OCI-LY3 (cell line): ENCODE measurements at regions not wholly inside any gene's neighbourhood (a gene's known extent, or its start where the extent isn't known, plus 50 kb on each side); places are given as distances from the start of the nearest gene placed in this dataset.

Source experiments
- H2AFZ ChIP-seq: fragments of 200-600, 300-600 bp; shearing (Covaris generic); 2 replicates; pipeline ENCODE4 v1.6.0; 2014; ENCODE audit warnings: antibody characterized with exemption, low read depth, low read length
- H3K27ac ChIP-seq: fragments of 200-600, 300-600 bp; sonication (generic); 2 replicates; pipeline ENCODE4 v1.5.1; 2014; ENCODE audit warnings: mild to moderate bottlenecking, low read length, moderate library complexity, mixed read lengths
- H3K27me3 ChIP-seq: fragments of 200-600, 300-600 bp; sonication (generic); 2 replicates; pipeline ENCODE4 v1.6.1; 2014; ENCODE audit warnings: low read depth, low read length, mixed read lengths
- H3K36me3 ChIP-seq: fragments of 200-600, 300-600 bp; sonication (generic); replicated peaks from 2 replicates; pipeline ENCODE3; 2014; ENCODE audit warnings: low read depth, low read length, mixed read lengths
- H3K4me1 ChIP-seq: fragments of 300-600, 200-600 bp; sonication (generic); 2 replicates; pipeline ENCODE4 v1.6.1; 2014; ENCODE audit warnings: low read length, mixed read lengths
- H3K4me2 ChIP-seq: fragments of 200-600, 300-600 bp; sonication (generic); 2 replicates; pipeline ENCODE4 v1.6.1; 2014; ENCODE audit warnings: low read length, mixed read lengths
- H3K4me3 ChIP-seq: fragments of 300-600, 200-600 bp; sonication (generic); 2 replicates; pipeline ENCODE4 v1.5.1; 2014; ENCODE audit warnings: antibody characterized with exemption, mild to moderate bottlenecking, low read length, moderate library complexity
- H3K79me2 ChIP-seq: fragments of 300-600, 200-600 bp; shearing (Covaris generic); 2 replicates; pipeline ENCODE4 v1.6.1; 2014; ENCODE audit warnings: mild to moderate bottlenecking, low read length, mixed read lengths
- H3K9ac ChIP-seq: fragments of 300-600, 200-600 bp; shearing (Covaris generic); 2 replicates; pipeline ENCODE4 v1.6.0; 2014; ENCODE audit warnings: mild to moderate bottlenecking, low read length, moderate library complexity
- H3K9me3 ChIP-seq: fragments of 200-600, 300-600 bp; shearing (Covaris generic); 2 replicates; pipeline ENCODE4 v1.6.1; 2014; ENCODE audit warnings: low read length, mixed read lengths; ENCODE audit not compliant: insufficient read depth
- H4K20me1 ChIP-seq: fragments of 200-600, 300-600 bp; sonication (generic); 2 replicates; pipeline ENCODE4 v1.6.1; 2016; ENCODE audit warnings: low read length, mixed read lengths; ENCODE audit not compliant: insufficient read depth
- CTCF ChIP-seq: fragments of 200-600, 300-600 bp; sonication (generic); IDR thresholded peaks from 2 replicates; pipeline ENCODE4 v1.5.1; 2014; ENCODE audit warnings: antibody characterized with exemption, low read length, low read depth
- EZH2phosphoT487 ChIP-seq: fragments of 200-600 bp; shearing (Covaris generic); IDR thresholded peaks from 2 replicates; pipeline ENCODE4 v1.6.1; 2018; ENCODE audit warnings: antibody characterized with exemption, mixed run types, low read depth

GRCh38 chr6:2434116-2434515, 188.7 kb upstream of the GMDS start:
- no peaks in the 10 kb centered on the region for H3K79me2 ChIP-seq
- no peak overlapping the region for H3K9ac ChIP-seq
- no peaks in the 10 kb centered on the region for H3K27me3 ChIP-seq
- no peak overlapping the region for H3K4me2 ChIP-seq
- TF ChIP-seq EZH2phosphoT487 (no peak), CTCF (no peak)
- no peaks in the 10 kb centered on the region for H3K9me3 ChIP-seq
- no peak overlapping the region for H3K4me3 ChIP-seq
- no peaks in the 10 kb centered on the region for H4K20me1 ChIP-seq
- no peak overlapping the region for H2AFZ ChIP-seq
- H3K36me3 ChIP-seq, result no peaks in the 10 kb centered on the region
- no peak overlapping the region for H3K27ac ChIP-seq
- no peaks in the 10 kb centered on the region for H3K4me1 ChIP-seq

- Histone ChIP-seq H2AFZ (no peak overlapping the region), H3K9me3 (no peaks in the 10 kb centered on the region), H3K4me1 (no peaks in the 10 kb centered on the region), H3K4me3 (no peak overlapping the region), H3K4me2 (no peak overlapping the region), H3K79me2 (no peaks in the 10 kb centered on the region), H3K36me3 (no peaks in the 10 kb centered on the region), H3K9ac (no peak overlapping the region), H3K27me3 (no peaks in the 10 kb centered on the region), H4K20me1 (no peaks in the 10 kb centered on the region), H3K27ac (no peak overlapping the region)
- no peak for TF ChIP-seq CTCF
- no peak for TF ChIP-seq EZH2phosphoT487
Measured at GRCh38 chr6:2433711-2434110, 188.3 kb upstream of the GMDS start.

- H3K27me3 ChIP-seq, result no peaks in the 10 kb centered on the region
- H3K79me2 ChIP-seq, result no peaks in the 10 kb centered on the region
- no peak for TF ChIP-seq EZH2phosphoT487
- no peak for TF ChIP-seq CTCF
- no peak overlapping the region for H3K4me3 ChIP-seq
- no peaks in the 10 kb centered on the region for H3K4me1 ChIP-seq
- no peaks in the 10 kb centered on the region for H3K9me3 ChIP-seq
- H3K27ac ChIP-seq, result no peak overlapping the region
- no peak overlapping the region for H3K4me2 ChIP-seq
- no peak overlapping the region for H2AFZ ChIP-seq
- no peaks in the 10 kb centered on the region for H4K20me1 ChIP-seq
- H3K36me3 ChIP-seq, result no peaks in the 10 kb centered on the region
- H3K9ac ChIP-seq, result no peak overlapping the region
Measured at GRCh38 chr6:2433266-2433665, 187.9 kb upstream of the GMDS start.

- no peaks in the 10 kb centered on the region for H3K9me3 ChIP-seq
- no peak overlapping the region for H3K4me2 ChIP-seq
- no peaks in the 10 kb centered on the region for H3K27me3 ChIP-seq
- H2AFZ ChIP-seq, result no peak overlapping the region
- H3K36me3 ChIP-seq, result no peaks in the 10 kb centered on the region
- no peaks in the 10 kb centered on the region for H4K20me1 ChIP-seq
- TF ChIP-seq EZH2phosphoT487, result no peak
- no peaks in the 10 kb centered on the region for H3K4me1 ChIP-seq
- H3K79me2 ChIP-seq, result no peaks in the 10 kb centered on the region
- H3K9ac ChIP-seq, result no peak overlapping the region
- H3K4me3 ChIP-seq, result no peak overlapping the region
- H3K27ac ChIP-seq, result no peak overlapping the region
Measured at GRCh38 chr6:2432292-2432691, 186.9 kb upstream of the GMDS start.

GRCh38 chr6:2430612-2431011, 185.2 kb upstream of the GMDS start:
- no peaks in the 10 kb centered on the region for H3K9me3 ChIP-seq
- no peak overlapping the region for H3K4me3 ChIP-seq
- no peak overlapping the region for H2AFZ ChIP-seq
- H4K20me1 ChIP-seq, result no peaks in the 10 kb centered on the region
- H3K27me3 ChIP-seq, result no peaks in the 10 kb centered on the region
- no peak overlapping the region for H3K4me2 ChIP-seq
- no peak for TF ChIP-seq CTCF
- TF ChIP-seq EZH2phosphoT487, result no peak
- no peaks in the 10 kb centered on the region for H3K36me3 ChIP-seq
- H3K79me2 ChIP-seq, result no peaks in the 10 kb centered on the region
- H3K27ac ChIP-seq, result no peak overlapping the region
- H3K4me1 ChIP-seq, result no peaks in the 10 kb centered on the region
- no peak overlapping the region for H3K9ac ChIP-seq
